ENCODE measurements at regions not wholly inside any gene's neighbourhood (a gene's known extent, or its start where the extent isn't known, plus 50 kb on each side); places are given as distances from the start of the nearest gene placed in this dataset.
"Not testable (repeated sequence)": the region's sequence is repeated elsewhere in the genome, so short reads cannot be mapped to it uniquely, and the experiment has no call there.

DNA sequence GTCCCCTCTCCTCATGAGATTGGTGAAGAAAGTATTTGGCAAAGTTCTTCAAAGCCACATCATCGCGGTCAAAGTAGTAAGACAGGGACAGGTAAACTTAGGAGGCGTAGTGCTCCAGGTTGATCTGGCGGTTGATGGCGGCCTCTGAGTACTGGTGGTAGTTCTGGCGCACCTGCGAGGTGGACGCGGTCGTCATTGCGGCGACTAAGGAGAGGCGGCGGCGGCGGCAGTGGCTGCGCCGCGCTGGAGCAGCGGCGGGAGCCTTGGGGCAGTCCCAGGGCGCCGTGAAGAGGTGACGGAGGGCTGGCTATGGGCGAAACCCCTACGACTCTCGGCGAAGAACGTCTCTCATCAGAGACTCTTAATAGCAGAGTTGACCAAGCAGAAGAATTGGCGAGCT, 107.2 kb upstream of the UBE2E3 start:
- Histone ChIP-seq H3K36me3 (ENCODE audit: low read length) (no peaks in the 10 kb centered on the region), H3K9me3 (ENCODE audit: insufficient read depth, low read length) (no peaks in the 10 kb centered on the region), H3K4me2 (ENCODE audit: low read depth, low read length, poor library complexity, severe bottlenecking) (no peak overlapping the region), H3K27ac (ENCODE audit: low read depth, low read length) (no peak overlapping the region), H3K27me3 (ENCODE audit: low read length) (no peaks in the 10 kb centered on the region), H3K4me3 (ENCODE audit: insufficient read depth, low read length, poor library complexity, severe bottlenecking) (no peak overlapping the region), H3F3A (ENCODE audit: insufficient read depth) (no peaks in the 10 kb centered on the region), H3K79me2 (ENCODE audit: insufficient read depth, low read length) (no peaks in the 10 kb centered on the region), H2AFZ (ENCODE audit: low read depth, low read length, severe bottlenecking) (no peak overlapping the region), H3K9ac (ENCODE audit: low read length) (no peak overlapping the region), H3K9me2 (replicated peaks; ENCODE audit: insufficient read depth, low read length) (no peaks in the 10 kb centered on the region), H4K20me1 (ENCODE audit: low read depth, low read length) (no peaks in the 10 kb centered on the region)
- TF ChIP-seq, protein P1, sequence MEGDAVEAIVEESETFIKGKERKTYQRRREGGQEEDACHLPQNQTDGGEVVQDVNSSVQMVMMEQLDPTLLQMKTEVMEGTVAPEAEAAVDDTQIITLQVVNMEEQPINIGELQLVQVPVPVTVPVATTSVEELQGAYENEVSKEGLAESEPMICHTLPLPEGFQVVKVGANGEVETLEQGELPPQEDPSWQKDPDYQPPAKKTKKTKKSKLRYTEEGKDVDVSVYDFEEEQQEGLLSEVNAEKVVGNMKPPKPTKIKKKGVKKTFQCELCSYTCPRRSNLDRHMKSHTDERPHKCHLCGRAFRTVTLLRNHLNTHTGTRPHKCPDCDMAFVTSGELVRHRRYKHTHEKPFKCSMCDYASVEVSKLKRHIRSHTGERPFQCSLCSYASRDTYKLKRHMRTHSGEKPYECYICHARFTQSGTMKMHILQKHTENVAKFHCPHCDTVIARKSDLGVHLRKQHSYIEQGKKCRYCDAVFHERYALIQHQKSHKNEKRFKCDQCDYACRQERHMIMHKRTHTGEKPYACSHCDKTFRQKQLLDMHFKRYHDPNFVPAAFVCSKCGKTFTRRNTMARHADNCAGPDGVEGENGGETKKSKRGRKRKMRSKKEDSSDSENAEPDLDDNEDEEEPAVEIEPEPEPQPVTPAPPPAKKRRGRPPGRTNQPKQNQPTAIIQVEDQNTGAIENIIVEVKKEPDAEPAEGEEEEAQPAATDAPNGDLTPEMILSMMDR (IDR thresholded peaks at IDR 0.05; ENCODE audit: insufficient read depth, low read length, poor library complexity, severe bottlenecking) = no peak
- no peak for TF ChIP-seq EZH2phosphoT487 (conservative IDR thresholded peaks at IDR 0.05; ENCODE audit: low read length)

- H3K79me2 ChIP-seq (ENCODE audit: insufficient read depth, low read length); H3K4me2 ChIP-seq (ENCODE audit: low read depth, low read length, poor library complexity, severe bottlenecking); H2AFZ ChIP-seq (ENCODE audit: low read depth, low read length, severe bottlenecking); H3K27me3 ChIP-seq (ENCODE audit: low read length); H3K36me3 ChIP-seq (ENCODE audit: low read length); H3K9me3 ChIP-seq (ENCODE audit: insufficient read depth, low read length); H4K20me1 ChIP-seq (ENCODE audit: low read depth, low read length); H3K27ac ChIP-seq (ENCODE audit: low read depth, low read length); H3K9me2 ChIP-seq (replicated peaks; ENCODE audit: insufficient read depth, low read length); H3F3A ChIP-seq (ENCODE audit: insufficient read depth); H3K9ac ChIP-seq (ENCODE audit: low read length); H3K4me3 ChIP-seq (ENCODE audit: insufficient read depth, low read length, poor library complexity, severe bottlenecking): not testable (repeated sequence)
Measured at GRCh38 chr2:180872781-180873180, 107.6 kb upstream of the UBE2E3 start.

DNA sequence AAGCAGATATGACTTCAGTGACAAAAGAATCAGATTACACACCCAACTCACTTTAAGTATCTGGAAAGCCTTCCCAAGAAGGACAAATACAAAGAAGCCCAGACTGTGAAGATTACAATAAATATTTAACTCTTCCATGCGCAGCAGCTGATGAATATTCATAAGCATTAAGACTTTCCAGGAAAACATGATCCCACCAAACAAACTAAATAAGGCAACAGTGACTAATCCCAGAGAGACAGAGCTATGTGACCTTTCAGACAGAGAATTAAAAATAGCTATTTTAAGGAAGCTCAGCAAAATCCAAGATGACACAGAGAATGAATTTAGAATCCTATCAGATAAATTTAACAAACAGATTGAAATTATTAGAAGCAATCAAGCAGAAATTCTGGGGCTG, 108.2 kb upstream of the UBE2E3 start:
- no peaks in the 10 kb centered on the region for H3F3A ChIP-seq (ENCODE audit: insufficient read depth)
- H3K9me3 ChIP-seq (ENCODE audit: insufficient read depth, low read length) = no peaks in the 10 kb centered on the region
- no peak overlapping the region for H2AFZ ChIP-seq (ENCODE audit: low read depth, low read length, severe bottlenecking)
- H3K36me3 ChIP-seq (ENCODE audit: low read length) = no peaks in the 10 kb centered on the region
- H3K4me3 ChIP-seq (ENCODE audit: insufficient read depth, low read length, poor library complexity, severe bottlenecking) = no peak overlapping the region
- H3K9me2 ChIP-seq (replicated peaks; ENCODE audit: insufficient read depth, low read length) = no peaks in the 10 kb centered on the region
- H3K9ac ChIP-seq (ENCODE audit: low read length) = no peak overlapping the region
- H3K27me3 ChIP-seq (ENCODE audit: low read length) = no peaks in the 10 kb centered on the region
- no peak for TF ChIP-seq EZH2phosphoT487 (conservative IDR thresholded peaks at IDR 0.05; ENCODE audit: low read length)
- TF ChIP-seq, protein P1 (IDR thresholded peaks at IDR 0.05; ENCODE audit: insufficient read depth, low read length, poor library complexity, severe bottlenecking) = no peak
- H3K79me2 ChIP-seq (ENCODE audit: insufficient read depth, low read length) = no peaks in the 10 kb centered on the region
- no peaks in the 10 kb centered on the region for H4K20me1 ChIP-seq (ENCODE audit: low read depth, low read length)
- no peak overlapping the region for H3K4me2 ChIP-seq (ENCODE audit: low read depth, low read length, poor library complexity, severe bottlenecking)
- H3K27ac ChIP-seq (ENCODE audit: low read depth, low read length) = no peak overlapping the region

DNA sequence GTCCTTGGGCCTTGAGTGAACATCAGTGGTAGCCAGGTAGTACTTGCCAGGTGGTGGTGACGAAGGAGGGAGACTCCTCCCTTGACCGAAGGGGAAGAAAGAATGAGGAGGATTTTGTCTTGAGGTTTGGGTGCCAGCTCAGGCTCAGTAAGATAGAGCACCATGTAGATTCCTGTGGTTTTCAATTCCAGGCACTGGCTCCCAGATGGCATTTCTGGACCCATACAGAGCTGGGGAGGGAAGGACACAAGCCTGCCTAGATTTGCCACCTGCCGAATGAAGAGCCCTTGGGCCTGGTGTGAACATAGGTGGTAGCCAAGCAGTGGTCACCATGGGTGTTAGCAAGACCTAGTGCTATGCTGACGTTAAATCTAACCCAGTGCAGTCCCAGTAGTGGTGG, 108.8 kb upstream of the UBE2E3 start:
- H3F3A ChIP-seq (ENCODE audit: insufficient read depth) = no peaks in the 10 kb centered on the region
- no peak overlapping the region for H3K4me3 ChIP-seq (ENCODE audit: insufficient read depth, low read length, poor library complexity, severe bottlenecking)
- no peak overlapping the region for H3K27ac ChIP-seq (ENCODE audit: low read depth, low read length)
- no peaks in the 10 kb centered on the region for H3K9me3 ChIP-seq (ENCODE audit: insufficient read depth, low read length)
- no peaks in the 10 kb centered on the region for H3K79me2 ChIP-seq (ENCODE audit: insufficient read depth, low read length)
- H3K4me2 ChIP-seq (ENCODE audit: low read depth, low read length, poor library complexity, severe bottlenecking) = no peak overlapping the region
- TF ChIP-seq EZH2phosphoT487 (conservative IDR thresholded peaks at IDR 0.05; ENCODE audit: low read length) = no peak
- TF ChIP-seq, protein P1 (IDR thresholded peaks at IDR 0.05; ENCODE audit: insufficient read depth, low read length, poor library complexity, severe bottlenecking) = no peak
- no peak overlapping the region for H2AFZ ChIP-seq (ENCODE audit: low read depth, low read length, severe bottlenecking)
- H3K9me2 ChIP-seq (replicated peaks; ENCODE audit: insufficient read depth, low read length) = no peaks in the 10 kb centered on the region
- no peak overlapping the region for H3K9ac ChIP-seq (ENCODE audit: low read length)
- H3K36me3 ChIP-seq (ENCODE audit: low read length) = no peaks in the 10 kb centered on the region
- H3K27me3 ChIP-seq (ENCODE audit: low read length) = no peaks in the 10 kb centered on the region
- H4K20me1 ChIP-seq (ENCODE audit: low read depth, low read length) = no peaks in the 10 kb centered on the region

All from SU-DHL-6 (cell line).